KMS-11 (cell line): ENCODE measurements at regions not wholly inside any gene's neighbourhood (a gene's known extent, or its start where the extent isn't known, plus 50 kb on each side); places are given as distances from the start of the nearest gene placed in this dataset.
"Not testable (repeated sequence)": the region's sequence is repeated elsewhere in the genome, so short reads cannot be mapped to it uniquely, and the experiment has no call there.

Experiments used
- H2AFZ ChIP-seq: fragments of 200-600 bp; sonication (generic); 2 replicates; pipeline ENCODE4 v1.6.1; 2016; ENCODE audit warnings: antibody characterized with exemption, mixed run types, low read depth
- H3K27ac ChIP-seq: fragments of 200-600 bp; sonication (generic); 2 replicates; pipeline ENCODE4 v1.6.1; 2016; ENCODE audit warnings: mild to moderate bottlenecking, mixed run types
- H3K27me3 ChIP-seq: fragments of 200-600 bp; sonication (generic); 2 replicates; pipeline ENCODE4 v1.6.1; 2017; ENCODE audit warnings: mild to moderate bottlenecking, low read depth, mixed run types, moderate library complexity; ENCODE audit not compliant: insufficient read depth
- H3K36me3 ChIP-seq: fragments of 200-600 bp; sonication (generic); 2 replicates; pipeline ENCODE4 v1.6.1; 2017; ENCODE audit warnings: mild to moderate bottlenecking, mixed run types; ENCODE audit not compliant: insufficient read depth
- H3K4me1 ChIP-seq: fragments of 200-600 bp; sonication (generic); 2 replicates; pipeline ENCODE4 v1.6.1; 2016; ENCODE audit warnings: mild to moderate bottlenecking, low read depth, mixed run types; ENCODE audit not compliant: poor library complexity, severe bottlenecking
- H3K4me2 ChIP-seq: fragments of 200-600 bp; sonication (generic); 2 replicates; pipeline ENCODE4 v1.7.0; 2016; ENCODE audit warnings: mild to moderate bottlenecking, mixed run types
- H3K4me3 ChIP-seq: fragments of 200-600 bp; sonication (generic); IDR thresholded peaks from 2 replicates; pipeline ENCODE4 v1.6.1; 2017; ENCODE audit warnings: low read depth, low read length, mixed read lengths; ENCODE audit not compliant: insufficient read depth
- H3K79me2 ChIP-seq: fragments of 200-600 bp; sonication (generic); 2 replicates; pipeline ENCODE4 v1.6.1; 2016; ENCODE audit warnings: low read depth, mixed run types; ENCODE audit not compliant: insufficient read depth
- H3K9ac ChIP-seq: fragments of 200-600 bp; sonication (generic); 2 replicates; pipeline ENCODE4 v1.6.1; 2016; ENCODE audit warnings: mild to moderate bottlenecking, mixed run types
- H4K20me1 ChIP-seq: fragments of 200-600 bp; sonication (generic); 2 replicates; pipeline ENCODE4 v1.6.1; 2016; ENCODE audit warnings: mild to moderate bottlenecking, mixed run types; ENCODE audit not compliant: insufficient read depth
- TF ChIP-seq, protein P1 (sequence below): fragments of 200-600 bp; sonication (generic); conservative IDR thresholded peaks from 2 replicates; pipeline ENCODE4 v1.6.1; 2017; ENCODE audit warnings: low read depth, mild to moderate bottlenecking, antibody characterized with exemption, low read length, moderate library complexity, mixed read lengths

DNA sequence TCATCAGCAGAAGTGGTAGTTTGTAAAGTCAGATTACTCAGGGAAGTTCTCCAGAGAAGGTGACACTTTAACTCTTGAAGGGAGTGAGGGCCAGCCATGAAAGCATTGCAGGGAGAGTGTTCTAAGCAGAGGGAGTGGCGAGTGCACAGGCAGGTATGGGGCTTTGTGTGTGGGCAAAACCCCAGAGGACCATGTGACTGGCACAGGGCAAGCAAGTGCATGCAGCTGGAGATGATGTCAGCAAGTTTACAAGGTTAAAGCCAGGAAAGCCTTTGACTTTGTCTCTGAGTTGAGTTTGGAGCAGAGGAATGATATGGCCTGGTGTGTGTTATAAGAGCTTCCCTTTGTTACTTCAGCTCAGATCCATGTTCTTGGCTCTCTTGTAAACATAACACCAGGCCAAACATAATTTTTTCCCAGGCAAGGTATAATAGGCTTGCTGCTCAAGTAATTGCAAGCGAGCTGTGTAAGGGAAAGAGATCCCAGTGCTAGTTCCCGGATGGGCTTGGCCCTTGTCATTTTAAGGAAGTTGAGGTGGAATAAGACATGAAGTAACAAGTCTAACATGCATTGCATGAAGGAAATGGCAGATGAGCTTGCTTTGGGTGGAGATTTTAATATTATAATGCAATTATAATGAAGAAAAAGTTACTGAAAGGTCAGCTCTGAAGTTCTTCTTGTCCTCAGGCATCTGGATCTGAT, 341.1 kb upstream of the LRRC3B start:
- Histone ChIP-seq H3K4me1 (no peaks in the 10 kb centered on the region), H3K9ac (no peak overlapping the region), H3K36me3 (no peaks in the 10 kb centered on the region), H3K4me3 (no peak overlapping the region), H4K20me1 (no peaks in the 10 kb centered on the region), H3K27me3 (no peaks in the 10 kb centered on the region), H3K27ac (no peak overlapping the region), H3K4me2 (no peak overlapping the region), H2AFZ (no peak overlapping the region), H3K79me2 (no peaks in the 10 kb centered on the region)
- TF ChIP-seq, protein P1, sequence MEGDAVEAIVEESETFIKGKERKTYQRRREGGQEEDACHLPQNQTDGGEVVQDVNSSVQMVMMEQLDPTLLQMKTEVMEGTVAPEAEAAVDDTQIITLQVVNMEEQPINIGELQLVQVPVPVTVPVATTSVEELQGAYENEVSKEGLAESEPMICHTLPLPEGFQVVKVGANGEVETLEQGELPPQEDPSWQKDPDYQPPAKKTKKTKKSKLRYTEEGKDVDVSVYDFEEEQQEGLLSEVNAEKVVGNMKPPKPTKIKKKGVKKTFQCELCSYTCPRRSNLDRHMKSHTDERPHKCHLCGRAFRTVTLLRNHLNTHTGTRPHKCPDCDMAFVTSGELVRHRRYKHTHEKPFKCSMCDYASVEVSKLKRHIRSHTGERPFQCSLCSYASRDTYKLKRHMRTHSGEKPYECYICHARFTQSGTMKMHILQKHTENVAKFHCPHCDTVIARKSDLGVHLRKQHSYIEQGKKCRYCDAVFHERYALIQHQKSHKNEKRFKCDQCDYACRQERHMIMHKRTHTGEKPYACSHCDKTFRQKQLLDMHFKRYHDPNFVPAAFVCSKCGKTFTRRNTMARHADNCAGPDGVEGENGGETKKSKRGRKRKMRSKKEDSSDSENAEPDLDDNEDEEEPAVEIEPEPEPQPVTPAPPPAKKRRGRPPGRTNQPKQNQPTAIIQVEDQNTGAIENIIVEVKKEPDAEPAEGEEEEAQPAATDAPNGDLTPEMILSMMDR, result no peak

DNA sequence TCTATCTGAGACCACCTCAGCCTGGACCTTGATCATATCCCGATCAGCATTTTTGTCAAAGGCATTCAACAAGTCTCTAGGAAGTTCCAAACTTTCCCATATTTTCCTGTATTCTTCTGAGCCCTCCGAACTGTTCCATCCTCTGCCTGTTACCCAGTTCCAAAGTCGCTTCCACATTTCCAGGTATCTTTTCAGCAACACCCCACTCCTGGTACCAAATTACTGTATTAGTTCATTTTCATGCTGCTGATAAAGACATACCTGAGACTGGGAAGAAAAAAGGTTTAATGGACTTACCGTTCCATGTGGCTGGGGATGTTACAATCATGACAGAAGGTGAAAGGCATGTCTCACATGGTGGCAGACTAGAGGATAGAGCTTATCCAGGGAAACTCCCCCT, 338.1 kb upstream of the LRRC3B start:
- not testable (repeated sequence) for H3K79me2 ChIP-seq, H3K27ac ChIP-seq, H3K4me2 ChIP-seq

DNA sequence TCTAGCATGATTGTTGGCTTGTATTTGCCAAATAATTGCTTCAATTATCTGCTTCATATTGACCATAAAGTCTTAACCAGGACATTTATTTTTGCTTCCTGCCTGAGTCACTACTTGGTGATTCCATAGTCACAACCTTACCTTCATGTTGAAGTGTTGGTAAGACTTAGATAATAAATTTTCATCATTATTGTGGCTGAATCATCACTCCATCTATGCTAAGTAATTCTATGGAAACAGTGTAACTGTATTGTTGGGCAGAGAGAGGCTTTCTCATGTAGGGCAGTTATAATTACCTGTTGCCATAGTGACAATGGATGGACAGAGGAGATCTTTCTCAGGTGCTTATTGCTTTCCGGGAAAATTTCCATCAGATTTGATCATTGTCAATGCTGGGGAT, 330.7 kb upstream of the LRRC3B start:
- H3K4me3 ChIP-seq, result no peak overlapping the region
- H3K27me3 ChIP-seq, result no peaks in the 10 kb centered on the region
- no peaks in the 10 kb centered on the region for H3K36me3 ChIP-seq

More for the DNA sequence above, 338.1 kb upstream of the LRRC3B start:
- not testable (repeated sequence) for H3K4me3 ChIP-seq, H3K4me1 ChIP-seq, H3K9ac ChIP-seq, H3K27me3 ChIP-seq, H3K36me3 ChIP-seq, H4K20me1 ChIP-seq, H2AFZ ChIP-seq

DNA sequence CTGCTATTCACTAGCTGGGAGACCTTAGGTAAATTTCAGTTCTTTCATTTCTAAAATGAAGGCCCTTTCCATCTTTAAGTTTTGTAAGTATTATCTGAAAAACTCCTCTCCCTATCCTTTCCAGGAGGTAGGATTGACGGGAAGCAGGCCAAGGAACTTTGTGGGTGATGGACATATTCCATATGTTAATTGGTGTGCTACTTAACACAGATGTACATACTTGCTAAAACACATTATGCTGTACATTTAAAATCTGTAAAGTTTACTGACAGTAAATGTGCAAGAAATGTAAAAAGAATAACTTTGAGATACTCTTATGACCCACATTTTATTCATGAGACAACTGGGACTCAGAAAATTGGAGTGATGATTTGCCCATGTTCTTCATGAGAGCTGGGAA, 329.8 kb upstream of the LRRC3B start:
- Histone ChIP-seq H3K4me3 (no peak overlapping the region), H3K36me3 (no peaks in the 10 kb centered on the region), H3K27me3 (no peaks in the 10 kb centered on the region), H3K27ac (no peak overlapping the region), H3K4me2 (no peak overlapping the region), H4K20me1 (no peaks in the 10 kb centered on the region), H3K9ac (no peak overlapping the region), H3K79me2 (no peaks in the 10 kb centered on the region), H2AFZ (no peak overlapping the region), H3K4me1 (peaks cover 10% of the 10 kb centered on the region)
- TF ChIP-seq, protein P1, result no peak

More for the DNA sequence above, 330.7 kb upstream of the LRRC3B start:
- no peak overlapping the region for H3K4me2 ChIP-seq
- no peaks in the 10 kb centered on the region for H3K79me2 ChIP-seq
- no peak overlapping the region for H2AFZ ChIP-seq
- TF ChIP-seq, protein P1, result no peak
- peaks cover 10% of the 10 kb centered on the region for H3K4me1 ChIP-seq
- H4K20me1 ChIP-seq, result no peaks in the 10 kb centered on the region
- no peak overlapping the region for H3K9ac ChIP-seq
- no peak overlapping the region for H3K27ac ChIP-seq

DNA sequence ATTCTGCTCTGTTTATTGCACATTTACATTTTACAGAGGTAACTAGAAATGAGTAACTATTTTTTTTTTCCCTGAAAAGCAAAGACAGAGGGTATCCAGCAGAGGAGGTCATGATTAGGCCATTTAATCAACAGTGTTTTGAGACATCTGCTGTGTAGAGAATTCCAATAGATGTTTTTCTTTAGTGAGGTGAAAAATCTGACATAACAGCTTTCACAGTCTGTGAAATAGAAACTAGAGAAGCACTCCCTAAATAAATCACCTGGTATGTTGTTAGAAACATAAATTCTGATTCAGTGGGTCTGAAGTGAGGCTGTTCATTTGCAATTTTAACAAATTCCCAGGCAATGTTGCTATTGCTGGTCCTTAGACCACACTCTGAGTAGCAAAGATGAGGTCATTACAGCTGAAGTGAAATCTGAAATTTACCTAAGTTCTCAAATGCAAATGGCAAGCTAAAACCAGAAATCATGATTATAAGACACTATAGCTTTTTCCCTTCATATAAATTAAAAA, 329.2 kb upstream of the LRRC3B start:
- H3K36me3 ChIP-seq, result no peaks in the 10 kb centered on the region
- no peaks in the 10 kb centered on the region for H3K79me2 ChIP-seq
- no peak overlapping the region for H3K9ac ChIP-seq
- no peaks in the 10 kb centered on the region for H3K27me3 ChIP-seq
- peaks cover 10% of the 10 kb centered on the region for H3K4me1 ChIP-seq
- no peak overlapping the region for H2AFZ ChIP-seq
- H3K4me3 ChIP-seq, result no peak overlapping the region
- H3K4me2 ChIP-seq, result no peak overlapping the region; the same call in 1 of the 2 replicates
- H4K20me1 ChIP-seq, result no peaks in the 10 kb centered on the region
- no peak overlapping the region for H3K27ac ChIP-seq
- TF ChIP-seq, protein P1, result no peak
